Body of pancreas (tissue), 4 donors: ENCODE measurements at regions not wholly inside any gene's neighbourhood (a gene's known extent, or its start where the extent isn't known, plus 50 kb on each side); places are given as distances from the start of the nearest gene placed in this dataset.

Experiments used
- ATAC-seq: fragments of 150-250 bp; one replicate; pipeline ENCODE4 v1.9.1; 2016
- DNase-seq, 4 donors: peaks; one replicate each; pipeline ENCODE4 v3.0.0-alpha.2; 2019
- H3K27ac ChIP-seq, 4 donors: fragments of 200-600 bp; sonication (generic); 1 replicate in 3 of 4; 2 replicates in 1 of 4; pipeline versions ENCODE4 v1.5.1 to v1.6.1; 2016 to 2019; ENCODE audit warnings: mild to moderate bottlenecking in 1 of 4, mixed read lengths in 1 of 4, moderate library complexity in 1 of 4
- H3K27me3 ChIP-seq, 2 donors: fragments of 200-600 bp; sonication (generic); one replicate each; pipeline ENCODE4 v1.6.0; 2016; ENCODE audit warnings: mild to moderate bottlenecking in 1 of 2
- H3K36me3 ChIP-seq, 2 donors: fragments of 200-600 bp; sonication (generic); replicated peaks in 1 of 2; 2 replicates each; pipeline ENCODE4 v1.5.1; 2016; ENCODE audit warnings: low read depth in 2 of 2; ENCODE audit not compliant: insufficient read depth in 1 of 2
- H3K4me1 ChIP-seq: fragments of 200-600 bp; sonication (generic); one replicate; pipeline ENCODE4 v1.6.0; 2016
- H3K4me3 ChIP-seq, 2 donors: fragments of 200-600 bp; sonication (generic); 1 replicate in 1 of 2; 2 replicates in 1 of 2; pipeline ENCODE4 v1.5.1; 2016 to 2019
- H3K9me3 ChIP-seq, 3 donors: fragments of 200-600 bp; sonication (generic); 1 replicate in 2 of 3; 2 replicates in 1 of 3; pipeline ENCODE4 v1.5.1; 2016
- POLR2A ChIP-seq, 3 donors: fragments of 450-650 bp; IDR thresholded peaks; one replicate each; pipeline ENCODE4 v1.6.1; 2016; ENCODE audit warnings: antibody characterized with exemption in 3 of 3, mild to moderate bottlenecking in 2 of 3
- WGBS, 2 donors: methylation state at CpG; one replicate each; pipeline ENCODE4 v1.1.5; 2017; 5-methylcytosine and 5-hydroxymethylcytosine counted together
- intact Hi-C: fragments of 100-400 bp; cut with DNase I; formaldehyde crosslinking; loops from one replicate; pipeline ENCODE4 v1.15.1; 2023
- TF ChIP-seq, protein P1 (sequence below), 7 experiments: fragments of 450-650 bp in 4 of 7; fragments of 200-600 bp in 3 of 7; sonication (generic) in 3 of 7; IDR thresholded peaks; one replicate each; pipeline ENCODE4 v1.5.1; 2016 to 2019; ENCODE audit warnings: antibody characterized with exemption in 7 of 7

DNA sequence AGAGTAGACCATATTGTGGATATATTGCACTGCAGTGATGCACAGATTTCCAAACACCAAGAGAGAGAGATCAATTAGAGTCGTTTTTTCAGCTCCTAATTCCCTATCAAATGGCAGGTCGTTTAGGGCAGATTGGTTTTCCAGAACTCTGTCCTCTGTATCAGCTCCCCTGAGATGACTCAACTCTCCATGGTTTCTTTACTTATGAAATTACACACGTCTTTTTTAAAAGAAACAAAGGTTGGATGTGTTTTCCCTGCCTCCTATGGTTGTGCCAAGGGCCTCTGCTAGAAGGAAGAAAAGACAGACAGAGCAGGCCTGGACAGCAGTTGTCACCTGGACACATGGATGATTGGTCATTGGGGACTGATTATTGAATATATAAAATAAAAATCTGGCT lies 478.1 kb upstream of the NBEA start:
- DNase-seq (no peak), ATAC-seq (no peak)
- no peaks in the 10 kb centered on the region for H3K9me3 ChIP-seq
- H3K36me3 ChIP-seq, result no peaks in the 10 kb centered on the region
- H3K4me1 ChIP-seq, result peaks cover 2% of the 10 kb centered on the region
- no peaks in the 10 kb centered on the region for H3K27me3 ChIP-seq
- H3K4me3 ChIP-seq, result no peak overlapping the region
- WGBS, 2 donors, result 30 to 36% methylated on average over 3 of the region's 3 CpGs
- no peak overlapping the region for H3K27ac ChIP-seq
- intact Hi-C loops, result no loop called here
- TF ChIP-seq, protein P1, sequence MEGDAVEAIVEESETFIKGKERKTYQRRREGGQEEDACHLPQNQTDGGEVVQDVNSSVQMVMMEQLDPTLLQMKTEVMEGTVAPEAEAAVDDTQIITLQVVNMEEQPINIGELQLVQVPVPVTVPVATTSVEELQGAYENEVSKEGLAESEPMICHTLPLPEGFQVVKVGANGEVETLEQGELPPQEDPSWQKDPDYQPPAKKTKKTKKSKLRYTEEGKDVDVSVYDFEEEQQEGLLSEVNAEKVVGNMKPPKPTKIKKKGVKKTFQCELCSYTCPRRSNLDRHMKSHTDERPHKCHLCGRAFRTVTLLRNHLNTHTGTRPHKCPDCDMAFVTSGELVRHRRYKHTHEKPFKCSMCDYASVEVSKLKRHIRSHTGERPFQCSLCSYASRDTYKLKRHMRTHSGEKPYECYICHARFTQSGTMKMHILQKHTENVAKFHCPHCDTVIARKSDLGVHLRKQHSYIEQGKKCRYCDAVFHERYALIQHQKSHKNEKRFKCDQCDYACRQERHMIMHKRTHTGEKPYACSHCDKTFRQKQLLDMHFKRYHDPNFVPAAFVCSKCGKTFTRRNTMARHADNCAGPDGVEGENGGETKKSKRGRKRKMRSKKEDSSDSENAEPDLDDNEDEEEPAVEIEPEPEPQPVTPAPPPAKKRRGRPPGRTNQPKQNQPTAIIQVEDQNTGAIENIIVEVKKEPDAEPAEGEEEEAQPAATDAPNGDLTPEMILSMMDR (IDR thresholded peaks at IDR 0.05), result no peak
- TF ChIP-seq POLR2A (IDR thresholded peaks at IDR 0.05), result no peak

DNA sequence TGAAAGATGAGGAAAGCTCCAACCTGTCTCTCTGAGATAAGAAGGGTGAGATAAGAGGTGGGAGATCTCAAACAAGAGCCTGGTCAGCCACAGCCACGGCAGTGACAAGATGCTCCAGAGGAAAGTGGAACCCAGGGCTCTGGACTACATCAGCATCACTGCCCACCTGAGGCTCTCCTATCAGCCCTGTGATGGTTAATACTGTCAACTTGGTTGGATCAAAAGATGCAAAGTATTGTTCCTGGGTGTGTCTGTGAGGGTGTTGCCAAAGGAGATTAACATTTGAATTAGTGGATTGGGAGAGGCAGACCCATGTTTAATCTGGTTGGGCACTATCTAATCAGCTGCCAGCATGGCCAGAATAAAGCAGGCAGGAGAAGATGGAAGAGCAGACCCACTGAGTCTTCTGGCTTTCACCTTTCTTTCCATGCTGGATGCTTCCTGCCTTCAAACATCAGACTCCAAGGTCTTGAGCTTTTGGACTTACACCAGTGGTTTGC lies 476.6 kb upstream of the NBEA start:
- 43 to 60% methylated on average over 1 of the region's 1 CpG for WGBS, 2 donors
- no peaks in the 10 kb centered on the region for H3K36me3 ChIP-seq
- intact Hi-C loops, result no loop called here
- ATAC-seq (no peak), DNase-seq (no peak)
- H3K27ac ChIP-seq, result no peak overlapping the region
- H3K9me3 ChIP-seq, result no peaks in the 10 kb centered on the region
- no peak for TF ChIP-seq POLR2A (IDR thresholded peaks at IDR 0.05)
- TF ChIP-seq, protein P1 (IDR thresholded peaks at IDR 0.05), result no peak
- no peak overlapping the region for H3K4me3 ChIP-seq
- H3K4me1 ChIP-seq, result peaks cover 7% of the 10 kb centered on the region
- H3K27me3 ChIP-seq, result no peaks in the 10 kb centered on the region

DNA sequence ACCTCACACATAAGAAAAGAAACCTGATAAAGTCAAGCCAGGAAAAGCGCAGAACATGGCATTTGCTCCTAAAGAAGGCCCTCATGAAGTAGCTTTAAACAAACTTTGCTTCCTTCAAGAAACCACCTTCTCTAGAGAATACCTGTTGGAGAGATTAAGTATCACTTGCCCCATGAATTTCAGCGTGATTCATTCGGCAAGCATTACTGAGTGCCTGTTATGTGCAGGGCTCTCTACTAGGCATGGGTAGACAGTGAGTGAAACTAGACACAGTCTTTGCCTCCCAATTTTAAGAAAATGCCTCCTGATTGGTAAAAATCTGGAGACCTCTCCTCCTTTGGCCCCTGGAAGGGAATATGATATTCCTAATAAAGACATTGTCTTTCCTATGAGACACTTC lies 475.8 kb upstream of the NBEA start:
- 89 to 94% methylated on average over 3 of the region's 3 CpGs for WGBS, 2 donors
- ATAC-seq, result no peak
- intact Hi-C loops, result no loop called here

DNA sequence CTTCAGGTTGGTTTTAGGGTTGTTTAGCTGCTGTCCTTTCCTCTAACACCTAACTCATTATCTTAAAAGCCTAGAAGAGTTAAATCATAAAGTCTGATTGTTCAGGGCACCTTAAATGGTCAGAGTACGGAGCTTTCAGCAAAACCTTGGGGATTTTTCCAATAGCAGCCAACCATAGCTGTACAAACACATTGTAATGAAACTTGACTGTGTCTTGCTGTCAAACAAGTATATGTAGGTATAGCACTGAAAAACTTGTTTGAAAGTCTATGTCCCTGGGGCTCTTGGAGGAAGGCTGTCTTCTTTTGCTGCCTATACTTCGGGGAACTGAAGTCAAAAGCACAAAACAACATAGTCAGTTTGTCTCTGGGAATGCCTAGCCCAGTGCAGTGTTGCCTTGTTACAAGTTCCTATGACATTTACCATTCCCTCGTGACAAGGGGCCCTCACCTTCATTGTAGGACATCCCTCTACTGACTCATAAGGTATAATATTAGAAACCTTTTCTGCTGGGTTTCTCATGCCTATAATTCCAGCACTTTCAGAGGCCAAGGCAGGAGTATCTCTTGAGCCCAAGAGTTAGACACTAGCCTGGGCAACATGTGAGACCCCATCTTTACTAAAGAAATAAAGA lies 474.5 kb upstream of the NBEA start:
- TF ChIP-seq, protein P1 (IDR thresholded peaks at IDR 0.05), result no peak
- TF ChIP-seq POLR2A (IDR thresholded peaks at IDR 0.05), result no peak
- Histone ChIP-seq H3K4me3 (no peak overlapping the region), H3K27ac (no peak overlapping the region), H3K27me3 (no peaks in the 10 kb centered on the region), H3K36me3 (no peaks in the 10 kb centered on the region), H3K4me1 (peaks cover 7% of the 10 kb centered on the region), H3K9me3 (no peaks in the 10 kb centered on the region)
- no peak for DNase-seq
- intact Hi-C loops, result no loop called here
- WGBS, 2 donors, result 67 to 85% methylated on average over 3 of the region's 3 CpGs
- ATAC-seq, result no peak

More for the DNA sequence above, 475.8 kb upstream of the NBEA start:
- TF ChIP-seq, protein P1 (IDR thresholded peaks at IDR 0.05), result no peak
- TF ChIP-seq POLR2A (IDR thresholded peaks at IDR 0.05), result no peak
- no peak overlapping the region for H3K27ac ChIP-seq
- no peaks in the 10 kb centered on the region for H3K36me3 ChIP-seq
- H3K9me3 ChIP-seq, result no peaks in the 10 kb centered on the region
- H3K4me1 ChIP-seq, result peaks cover 7% of the 10 kb centered on the region
- H3K4me3 ChIP-seq, result no peak overlapping the region
- DNase-seq, result no peak
- no peaks in the 10 kb centered on the region for H3K27me3 ChIP-seq
